Breast epithelium (tissue), 3 donors: ENCODE measurements at regions not wholly inside any gene's neighbourhood (a gene's known extent, or its start where the extent isn't known, plus 50 kb on each side); places are given as distances from the start of the nearest gene placed in this dataset.

Experiments
- CTCF ChIP-seq, 3 donors: fragments of 450-650 bp; IDR thresholded peaks; one replicate each; pipeline ENCODE4 v1.5.1; 2016 to 2017; ENCODE audit warnings: antibody characterized with exemption in 3 of 3, mild to moderate bottlenecking in 3 of 3, moderate library complexity in 3 of 3
- POLR2A ChIP-seq: fragments of 450-650 bp; IDR thresholded peaks from one replicate; pipeline ENCODE4 v1.6.1; 2016; ENCODE audit warnings: antibody characterized with exemption, mild to moderate bottlenecking, moderate library complexity
- POLR2AphosphoS5 ChIP-seq, 3 donors: sonication (generic); formaldehyde crosslinking; IDR thresholded peaks; one replicate each; pipeline ENCODE4 v1.6.1; 2017; ENCODE audit warnings: antibody characterized with exemption in 3 of 3

- TF ChIP-seq POLR2A, result no peak
- no peak for TF ChIP-seq CTCF (IDR thresholded peaks at IDR 0.05)
- no peak for TF ChIP-seq POLR2AphosphoS5 (IDR thresholded peaks at IDR 0.05)
Measured at GRCh38 chr2:128642316-128642715, 323.6 kb upstream of the HS6ST1 start.
